IMR-90 (cell line): ENCODE measurements at regions not wholly inside any gene's neighbourhood (a gene's known extent, or its start where the extent isn't known, plus 50 kb on each side); places are given as distances from the start of the nearest gene placed in this dataset.

Source experiments
- ATAC-seq: fragments of 200-7000 bp; cut with Tn5 transposase; 2 replicates; pipeline ENCODE4 v1.9.1; 2020; ENCODE audit warnings: low read depth, mild to moderate bottlenecking, moderate library complexity
- BruUV-seq: library from RNA; stranded (reverse); fragments of 400-500 nt; replicated peaks from 2 replicates; lab custom pipeline; 2021; lab: Mats Ljungman, UMichigan
- CTCF ChIA-PET: fragments of 300-600 bp; formaldehyde crosslinking; extraction: SDS; loops from one replicate; lab custom pipeline; 2021; ENCODE audit warnings: antibody characterized with exemption; lab: Yijun Ruan, JAX
- POLR2A ChIA-PET: fragments of 300-600 bp; sonication (Branson Sonifier 250); formaldehyde crosslinking; loops from one replicate; lab custom pipeline; 2022; ENCODE audit warnings: antibody characterized with exemption; ENCODE audit not compliant: unreplicated experiment; lab: Charles Lee
- DNase-seq: peaks from one replicate; pipeline ENCODE4 v3.0.0; 2013
- H2AFZ ChIP-seq: replicated peaks from 2 replicates; pipeline ENCODE3; 2013; ENCODE audit warnings: low read length, mild to moderate bottlenecking; ENCODE audit not compliant: poor library complexity
- H2AK5ac ChIP-seq: 2 replicates; pipeline ENCODE4 v1.6.1; 2013; ENCODE audit warnings: low read depth, low read length, inconsistent platforms
- H2AK9ac ChIP-seq: replicated peaks from 2 replicates; pipeline ENCODE3; 2013; ENCODE audit warnings: mild to moderate bottlenecking, low read depth, low read length, moderate library complexity; ENCODE audit not compliant: poor library complexity
- H2BK120ac ChIP-seq: 2 replicates; pipeline ENCODE4 v1.6.1; 2013; ENCODE audit warnings: low read depth, low read length, inconsistent platforms
- H2BK15ac ChIP-seq: 3 replicates; pipeline ENCODE4 v1.6.1; 2013; ENCODE audit warnings: low read depth, low read length, inconsistent platforms
- H2BK20ac ChIP-seq: 2 replicates; pipeline ENCODE4 v1.6.1; 2013; ENCODE audit warnings: low read depth, mild to moderate bottlenecking, inconsistent platforms, low read length, moderate library complexity
- H2BK5ac ChIP-seq: 2 replicates; pipeline ENCODE4 v1.6.1; 2013; ENCODE audit warnings: mild to moderate bottlenecking, low read depth, low read length, inconsistent platforms; ENCODE audit not compliant: poor library complexity, severe bottlenecking
- H3K14ac ChIP-seq: replicated peaks from 2 replicates; pipeline ENCODE4 v1.6.1; 2013; ENCODE audit warnings: low read depth, low read length, inconsistent platforms
- H3K18ac ChIP-seq: 2 replicates; pipeline ENCODE4 v1.6.1; 2013; ENCODE audit warnings: low read depth, low read length, control low read depth
- H3K23ac ChIP-seq: 2 replicates; pipeline ENCODE4 v1.6.1; 2013; ENCODE audit warnings: low read depth, low read length, inconsistent platforms
- H3K27ac ChIP-seq: 2 replicates; pipeline ENCODE4 v1.5.1; 2013; ENCODE audit warnings: mild to moderate bottlenecking, control low read depth, low read length; ENCODE audit not compliant: insufficient read depth
- H3K27me3 ChIP-seq: 2 replicates; pipeline ENCODE4 v1.6.1; 2013; ENCODE audit warnings: low read length; ENCODE audit not compliant: control insufficient read depth, insufficient read depth
- H3K36me3 ChIP-seq: 2 replicates; pipeline ENCODE4 v1.6.1; 2013; ENCODE audit warnings: low read length, mixed read lengths; ENCODE audit not compliant: control insufficient read depth, insufficient read depth
- H3K4ac ChIP-seq: 2 replicates; pipeline ENCODE4 v1.6.1; 2013; ENCODE audit warnings: low read depth, low read length, inconsistent platforms
- H3K4me1 ChIP-seq: 2 replicates; pipeline ENCODE4 v1.6.1; 2013; ENCODE audit warnings: low read length, mixed read lengths; ENCODE audit not compliant: control insufficient read depth, insufficient read depth
- H3K4me2 ChIP-seq: 2 replicates; pipeline ENCODE4 v1.6.1; 2013; ENCODE audit warnings: low read depth, mild to moderate bottlenecking, control low read depth, low read length, moderate library complexity
- H3K4me3 ChIP-seq: 2 replicates; pipeline ENCODE4 v1.5.1; 2013; ENCODE audit warnings: low read depth, mild to moderate bottlenecking, control low read depth, low read length, moderate library complexity; ENCODE audit not compliant: insufficient read depth
- H3K56ac ChIP-seq: 2 replicates; pipeline ENCODE4 v1.6.1; 2013; ENCODE audit warnings: low read length, inconsistent platforms; ENCODE audit not compliant: insufficient read depth; ENCODE audit errors: extremely low read depth
- H3K79me1 ChIP-seq, 2 experiments: 2 replicates each; pipeline ENCODE4 v1.6.1; 2013; ENCODE audit warnings: low read length in 2 of 2, inconsistent platforms in 1 of 2, low read depth in 1 of 2
- H3K9ac ChIP-seq: 2 replicates; pipeline ENCODE4 v1.6.1; 2013; ENCODE audit warnings: low read depth, low read length, control low read depth
- H3K9me1 ChIP-seq: 2 replicates; pipeline ENCODE4 v1.6.1; 2013; ENCODE audit warnings: low read length, inconsistent platforms; ENCODE audit not compliant: insufficient read depth
- H3K9me3 ChIP-seq: 2 replicates; pipeline ENCODE4 v1.6.1; 2013; ENCODE audit warnings: low read length; ENCODE audit not compliant: control insufficient read depth, insufficient read depth
- H4K20me1 ChIP-seq: 2 replicates; pipeline ENCODE4 v1.6.1; 2013; ENCODE audit warnings: low read length, inconsistent platforms; ENCODE audit not compliant: insufficient read depth
- H4K5ac ChIP-seq: 2 replicates; pipeline ENCODE4 v1.6.1; 2013; ENCODE audit warnings: mild to moderate bottlenecking, low read depth, low read length, control low read depth
- H4K8ac ChIP-seq, 2 experiments: 2 replicates each; pipeline ENCODE4 v1.6.1; 2013; ENCODE audit warnings: low read depth in 2 of 2, low read length in 2 of 2, control low read depth in 1 of 2, inconsistent platforms in 1 of 2
- H4K91ac ChIP-seq: 2 replicates; pipeline ENCODE4 v1.6.1; 2013; ENCODE audit warnings: low read depth, low read length, inconsistent platforms; ENCODE audit not compliant: insufficient read depth
- BHLHE40 ChIP-seq: fragments of 150-350 bp; IDR thresholded peaks from 2 replicates; pipeline ENCODE4 v1.6.1; 2016; ENCODE audit warnings: mild to moderate bottlenecking, low read depth, low read length
- CHD1 ChIP-seq: IDR thresholded peaks from 2 replicates; pipeline ENCODE4 v1.6.1; 2012; ENCODE audit warnings: low read depth, low read length, improper control_type of control experiment
- FOS ChIP-seq: fragments of 150-350 bp; IDR thresholded peaks from 2 replicates; pipeline ENCODE4 v1.6.1; 2016; ENCODE audit warnings: low read depth, low read length
- MAFK ChIP-seq: IDR thresholded peaks from 2 replicates; pipeline ENCODE4 v1.6.1; 2012; ENCODE audit warnings: low read depth, low read length, improper control_type of control experiment
- WGBS, 2 experiments: methylation state at CpG; one replicate each; pipeline versions ENCODE4 v1.1.5 to v1.1.7; 2013; ENCODE audit warnings: missing lambda C conversion rate in 2 of 2; ENCODE audit not compliant: insufficient read length in 1 of 2; ENCODE audit errors: extremely low coverage in 2 of 2; 5-methylcytosine and 5-hydroxymethylcytosine counted together
- dilution Hi-C: fragments of 300-500 bp; cut with HindIII; formaldehyde crosslinking; loops from one replicate; pipeline ENCODE4 v1.14.3; 2018; ENCODE audit warnings: low sequenced_read_pairs; ENCODE audit not compliant: unreplicated experiment
- in situ Hi-C: fragments of 300-500 bp; cut with MboI; formaldehyde crosslinking; loops from 3 replicates; pipeline ENCODE4 v1.14.3; 2019; ENCODE audit warnings: low sequenced_read_pairs, inconsistent platforms, mixed read lengths
- intact Hi-C: fragments of 100-400 bp; cut with micrococcal nuclease; formaldehyde crosslinking; loops from 2 replicates; pipeline ENCODE4 v1.10.0; 2022

DNA sequence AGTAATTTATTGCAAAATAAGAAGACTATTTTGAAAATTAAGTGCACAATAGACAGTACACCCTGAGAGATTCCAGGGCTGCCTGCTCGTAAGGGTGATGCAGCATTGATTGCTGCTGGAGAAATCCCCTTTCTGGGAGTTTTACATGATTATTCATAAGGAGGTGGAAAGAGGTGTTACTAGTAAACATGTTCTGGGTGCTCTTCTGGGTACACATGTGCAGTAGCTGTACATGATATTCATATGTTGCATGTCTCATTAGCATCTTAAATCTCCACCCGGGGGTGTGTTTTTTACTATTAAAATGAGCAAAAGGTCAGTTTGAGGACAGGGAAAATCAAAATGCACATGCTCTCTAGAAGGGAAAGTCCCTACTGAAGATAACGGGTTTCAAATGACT is 264.8 kb downstream of the CDK5RAP2 start:
- no peak overlapping the region for H3K56ac ChIP-seq
- H2AK9ac ChIP-seq: no peak overlapping the region
- no peak overlapping the region for H2AFZ ChIP-seq
- no peak overlapping the region for H3K18ac ChIP-seq
- no peak overlapping the region for H3K4me2 ChIP-seq
- H3K9ac ChIP-seq: no peak overlapping the region
- no peak overlapping the region for H4K91ac ChIP-seq
- WGBS, 2 experiments: no CpG with 5 or more reads among the region's 3 CpGs
- no peak overlapping the region for H2BK5ac ChIP-seq
- ChIA-PET CTCF (no interaction called here), POLR2A (no interaction called here)
- intact Hi-C loops (no loop called here), in situ Hi-C loops (no loop called here), dilution Hi-C loops (no loop called here)
- no peak overlapping the region for H3K4me3 ChIP-seq
- H3K9me1 ChIP-seq: no peaks in the 10 kb centered on the region
- no peak overlapping the region for H3K4ac ChIP-seq
- no TSS peak for BruUV-seq
- no peak overlapping the region for H2BK20ac ChIP-seq
- no peak for ATAC-seq
- no peaks in the 10 kb centered on the region for H3K9me3 ChIP-seq
- H4K8ac ChIP-seq: no peak overlapping the region
- no peaks in the 10 kb centered on the region for H3K27me3 ChIP-seq
- no peak overlapping the region for H3K23ac ChIP-seq
- H2BK15ac ChIP-seq: no peak overlapping the region
- TF ChIP-seq FOS: no peak
- TF ChIP-seq BHLHE40: no peak
- no peak for TF ChIP-seq CHD1
- no peak for TF ChIP-seq MAFK
- no peaks in the 10 kb centered on the region for H4K20me1 ChIP-seq
- H2AK5ac ChIP-seq: no peak overlapping the region
- no peak overlapping the region for H4K5ac ChIP-seq
- no peak overlapping the region for H2BK120ac ChIP-seq
- H3K79me1 ChIP-seq: no peaks in the 10 kb centered on the region
- H3K27ac ChIP-seq: no peak overlapping the region
- no peak overlapping the region for H3K14ac ChIP-seq
- no peaks in the 10 kb centered on the region for H3K4me1 ChIP-seq
- no peaks in the 10 kb centered on the region for H3K36me3 ChIP-seq
- no peak for DNase-seq
